ENCODE measurements at regions not wholly inside any gene's neighbourhood (a gene's known extent, or its start where the extent isn't known, plus 50 kb on each side); places are given as distances from the start of the nearest gene placed in this dataset.

- H3K9me3 ChIP-seq (ENCODE audit: control insufficient read depth, insufficient read depth, low read depth, low read length), result no peaks in the 10 kb centered on the region
- peak in 1 of 2 donors; percentile 58 for DNase-seq (ENCODE audit: low read depth in 2 of 2)
- no peak overlapping the region for H3K27ac ChIP-seq (ENCODE audit: insufficient read depth, low read length)
- no peak overlapping the region for H3K4me3 ChIP-seq (replicated peaks in 1 of 4; ENCODE audit: control extremely low read depth in 1 of 4, insufficient read depth in 1 of 4, low read depth in 3 of 4, low read length in 4 of 4)
- H3K4me1 ChIP-seq (ENCODE audit: control insufficient read depth, extremely low read depth, insufficient read depth, low read length), result no peaks in the 10 kb centered on the region
- H4K20me1 ChIP-seq (ENCODE audit: control insufficient read depth, extremely low read depth, insufficient read depth, low read length), result no peaks in the 10 kb centered on the region
- H3K36me3 ChIP-seq (ENCODE audit: control insufficient read depth, insufficient read depth, low read length), result no peaks in the 10 kb centered on the region
- H3K9ac ChIP-seq (ENCODE audit: insufficient read depth, low read length), result no peak overlapping the region
- TF ChIP-seq CTCF (conservative IDR thresholded peaks at IDR 0.05 in 1 of 2, IDR thresholded peaks at IDR 0.05 in 1 of 2; ENCODE audit: low read depth in 1 of 2, low read length in 2 of 2) (no peak), EZH2 (IDR thresholded peaks at IDR 0.05; ENCODE audit: low read length, missing control alignments) (no peak)
- no peaks in the 10 kb centered on the region for H3K27me3 ChIP-seq (ENCODE audit: control insufficient read depth, insufficient read depth, low read length)
- H3K79me2 ChIP-seq (ENCODE audit: control insufficient read depth, insufficient read depth, low read length), result no peaks in the 10 kb centered on the region
- no peak overlapping the region for H2AFZ ChIP-seq (ENCODE audit: low read length)
- H3K4me2 ChIP-seq (ENCODE audit: extremely low read depth, insufficient read depth, low read length), result no peak overlapping the region
These were observed 124.6 kb upstream of the PDE4D start for GRCh38 chr5:60018091-60018490.

- TF ChIP-seq EZH2 (IDR thresholded peaks at IDR 0.05; ENCODE audit: low read length, missing control alignments) (no peak), CTCF (conservative IDR thresholded peaks at IDR 0.05 in 1 of 2, IDR thresholded peaks at IDR 0.05 in 1 of 2; ENCODE audit: low read depth in 1 of 2, low read length in 2 of 2) (no peak)
- no peaks in the 10 kb centered on the region for H4K20me1 ChIP-seq (ENCODE audit: control insufficient read depth, extremely low read depth, insufficient read depth, low read length)
- no peak overlapping the region for H3K4me2 ChIP-seq (ENCODE audit: extremely low read depth, insufficient read depth, low read length)
- no peaks in the 10 kb centered on the region for H3K9me3 ChIP-seq (ENCODE audit: control insufficient read depth, insufficient read depth, low read depth, low read length)
- no peak for DNase-seq (ENCODE audit: low read depth in 2 of 2)
- no peak overlapping the region for H3K4me3 ChIP-seq (replicated peaks in 1 of 4; ENCODE audit: control extremely low read depth in 1 of 4, insufficient read depth in 1 of 4, low read depth in 3 of 4, low read length in 4 of 4)
- no peak overlapping the region for H3K9ac ChIP-seq (ENCODE audit: insufficient read depth, low read length)
- H2AFZ ChIP-seq (ENCODE audit: low read length), result no peak overlapping the region
- H3K27ac ChIP-seq (ENCODE audit: insufficient read depth, low read length), result no peak overlapping the region
- H3K36me3 ChIP-seq (ENCODE audit: control insufficient read depth, insufficient read depth, low read length), result no peaks in the 10 kb centered on the region
- no peaks in the 10 kb centered on the region for H3K27me3 ChIP-seq (ENCODE audit: control insufficient read depth, insufficient read depth, low read length)
- H3K4me1 ChIP-seq (ENCODE audit: control insufficient read depth, extremely low read depth, insufficient read depth, low read length), result no peaks in the 10 kb centered on the region
- H3K79me2 ChIP-seq (ENCODE audit: control insufficient read depth, insufficient read depth, low read length), result no peaks in the 10 kb centered on the region
These were observed 120.8 kb upstream of the PDE4D start for GRCh38 chr5:60014331-60014730.

GRCh38 chr5:60010853-60011252 is 117.3 kb upstream of the PDE4D start:
- H3K79me2 ChIP-seq (ENCODE audit: control insufficient read depth, insufficient read depth, low read length), result no peaks in the 10 kb centered on the region
- no peak for TF ChIP-seq EZH2 (IDR thresholded peaks at IDR 0.05; ENCODE audit: low read length, missing control alignments)
- H4K20me1 ChIP-seq (ENCODE audit: control insufficient read depth, extremely low read depth, insufficient read depth, low read length), result no peaks in the 10 kb centered on the region
- H3K9ac ChIP-seq (ENCODE audit: insufficient read depth, low read length), result no peak overlapping the region
- H3K4me1 ChIP-seq (ENCODE audit: control insufficient read depth, extremely low read depth, insufficient read depth, low read length), result no peaks in the 10 kb centered on the region
- no peak overlapping the region for H3K4me3 ChIP-seq (replicated peaks in 1 of 4; ENCODE audit: control extremely low read depth in 1 of 4, insufficient read depth in 1 of 4, low read depth in 3 of 4, low read length in 4 of 4)
- no peak overlapping the region for H2AFZ ChIP-seq (ENCODE audit: low read length)
- H3K9me3 ChIP-seq (ENCODE audit: control insufficient read depth, insufficient read depth, low read depth, low read length), result no peaks in the 10 kb centered on the region
- no peak for DNase-seq (ENCODE audit: low read depth in 2 of 2)
- H3K27me3 ChIP-seq (ENCODE audit: control insufficient read depth, insufficient read depth, low read length), result no peaks in the 10 kb centered on the region
- no peak overlapping the region for H3K27ac ChIP-seq (ENCODE audit: insufficient read depth, low read length)
- H3K36me3 ChIP-seq (ENCODE audit: control insufficient read depth, insufficient read depth, low read length), result no peaks in the 10 kb centered on the region
- no peak overlapping the region for H3K4me2 ChIP-seq (ENCODE audit: extremely low read depth, insufficient read depth, low read length)
